Right ventricle myocardium inferior (tissue), 1 donor: ENCODE measurements at regions not wholly inside any gene's neighbourhood (a gene's known extent, or its start where the extent isn't known, plus 50 kb on each side); places are given as distances from the start of the nearest gene placed in this dataset.
"Not testable (repeated sequence)": the region's sequence is repeated elsewhere in the genome, so short reads cannot be mapped to it uniquely, and the experiment has no call there.

Experiments used
- ATAC-seq: fragments of 200-7000 bp; cut with Tn5 transposase; one replicate; pipeline ENCODE4 v1.9.1; 2020; ENCODE audit warnings: mild to moderate bottlenecking, moderate library complexity
- DNase-seq: peaks from one replicate; pipeline ENCODE4 v3.0.0; 2021; ENCODE audit errors: missing footprints
- intact Hi-C: fragments of 100-400 bp; cut with DNase I; formaldehyde crosslinking; loops from one replicate; pipeline ENCODE4 v1.11.0; 2022
- donor health status: DM: no; HTN: yes; CAD: no; lungs with severe emphysema.

DNA sequence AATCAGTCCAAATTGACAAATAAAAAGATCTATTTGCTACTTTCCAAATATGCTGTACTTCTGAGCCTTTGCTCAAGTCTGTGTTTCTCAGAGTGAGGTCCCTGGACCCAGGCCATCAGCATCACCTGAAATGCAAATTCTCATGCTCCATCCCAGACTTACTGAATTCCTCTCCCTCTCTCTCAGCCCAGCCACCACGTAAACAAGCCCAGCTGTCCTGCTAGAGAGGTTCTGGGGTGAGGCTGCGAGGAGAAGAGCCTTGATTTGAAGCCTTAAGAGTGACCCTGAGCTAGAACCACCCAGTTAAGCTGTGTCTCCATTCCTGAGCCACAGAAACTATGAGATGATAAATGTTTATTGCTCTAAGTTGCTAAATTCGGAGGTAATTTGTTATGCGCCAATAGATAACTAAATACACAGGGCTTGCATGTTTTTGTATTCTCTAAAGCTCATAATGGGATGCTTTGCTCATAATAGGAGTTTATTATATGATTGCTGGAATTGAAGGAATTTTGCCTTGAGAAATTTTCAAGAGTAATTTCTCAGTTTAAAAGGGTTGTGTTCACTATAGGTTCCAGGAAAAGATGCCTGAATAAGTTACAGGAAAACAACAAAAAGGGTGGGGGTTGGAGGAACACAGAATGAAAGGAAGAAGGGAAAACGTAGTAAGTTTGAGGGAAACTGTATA is 98.9 kb upstream of the SPATA31D4 start:
- ATAC-seq (no peak), DNase-seq (no peak)
- intact Hi-C loops: loop anchor here (10.0 kb wide), 1 partner anchor 145 kb away; the partner anchor contains the start of gene TLE1

- DNase-seq: not testable (repeated sequence)
- intact Hi-C loops: loop anchor here (10.0 kb wide), 1 partner anchor 56 kb away; no protein-coding TSS in a partner anchor
Observed at GRCh38 chr9:81830431-81830830, 97.8 kb upstream of the SPATA31D4 start.

DNA sequence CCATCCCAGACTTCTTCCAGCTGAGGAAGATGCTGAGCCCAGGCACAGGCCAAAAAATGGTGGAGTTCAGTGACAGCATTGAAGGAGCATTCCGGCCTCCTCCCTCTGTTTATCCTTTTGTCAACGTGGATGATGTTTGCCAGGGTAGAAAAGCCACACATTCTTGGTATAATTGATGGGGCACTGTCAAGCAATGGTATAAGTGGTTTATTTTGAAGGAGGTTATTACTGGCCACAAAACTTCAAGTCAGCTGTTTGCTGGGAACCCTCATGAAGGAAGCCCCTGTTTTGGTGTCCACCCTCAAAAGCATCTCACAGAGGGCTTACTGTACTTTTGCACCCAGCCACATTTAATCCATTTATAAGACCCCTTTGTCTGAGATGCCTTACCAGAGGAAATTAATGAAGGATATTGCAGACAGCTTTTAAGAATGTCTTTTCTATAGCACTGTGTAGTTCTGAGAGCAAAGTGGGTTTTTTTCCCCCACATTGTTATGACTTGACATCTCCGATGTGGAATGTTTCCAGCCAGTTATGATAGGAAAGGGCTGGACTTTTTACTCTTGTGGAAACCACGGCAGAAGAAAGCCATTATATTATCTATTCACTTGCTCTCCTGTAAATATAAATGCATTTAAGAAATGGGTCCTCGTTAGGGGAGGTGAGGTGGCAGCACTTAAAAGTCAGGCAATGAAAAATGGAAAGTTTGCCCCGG is 95.5 kb upstream of the SPATA31D4 start:
- ATAC-seq (no peak), DNase-seq (no peak)
- intact Hi-C loops: loop anchor here (10.0 kb wide), 1 partner anchor 58 kb away; no protein-coding TSS in a partner anchor

More at GRCh38 chr9:81830431-81830830, 97.8 kb upstream of the SPATA31D4 start:
- not testable (repeated sequence) for ATAC-seq

GRCh38 chr9:81833563-81834345 is 94.5 kb upstream of the SPATA31D4 start:
- intact Hi-C loops: loop anchor here (10.0 kb wide), 1 partner anchor 59 kb away; no protein-coding TSS in a partner anchor
- DNase-seq (no peak), ATAC-seq (no peak)

DNA sequence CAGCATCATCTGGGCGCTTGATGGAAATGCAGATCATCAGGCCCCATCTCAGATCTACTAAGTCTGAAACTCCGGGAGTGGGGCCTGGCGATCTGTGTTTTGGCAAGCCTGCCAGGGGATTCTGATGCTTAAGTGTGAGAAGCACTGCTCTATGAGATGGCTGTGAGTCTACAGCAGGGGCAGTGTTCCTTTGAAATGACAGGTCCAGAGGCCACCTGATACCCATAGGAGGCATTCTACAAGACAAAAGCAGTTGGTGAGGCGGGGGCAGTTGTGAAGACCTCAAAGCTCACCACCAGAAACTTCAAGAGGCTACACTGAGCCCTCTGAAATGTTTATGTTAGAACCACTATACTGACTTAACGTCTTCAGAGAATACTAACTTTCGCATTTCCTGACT is 86.9 kb upstream of the SPATA31D4 start:
- DNase-seq (no peak), ATAC-seq (no peak)
- intact Hi-C loops: loop anchor here (10.0 kb wide), 1 partner anchor 317 kb away; no protein-coding TSS in a partner anchor

- no peak for DNase-seq
- intact Hi-C loops: loop anchor here (10.0 kb wide), 1 partner anchor 319 kb away; no protein-coding TSS in a partner anchor
- ATAC-seq: no peak
Observed at GRCh38 chr9:81844131-81844567, 84.1 kb upstream of the SPATA31D4 start.

- intact Hi-C loops: loop anchor here (10.0 kb wide), 1 partner anchor 323 kb away; no protein-coding TSS in a partner anchor
- no peak for DNase-seq
- no peak for ATAC-seq
Observed at GRCh38 chr9:81847181-81847915, 80.9 kb upstream of the SPATA31D4 start.

- DNase-seq (no peak), ATAC-seq (no peak)
- intact Hi-C loops: loop anchor here (10.0 kb wide), 1 partner anchor 324 kb away; no protein-coding TSS in a partner anchor
Observed at GRCh38 chr9:81848472-81848871, 79.8 kb upstream of the SPATA31D4 start.

DNA sequence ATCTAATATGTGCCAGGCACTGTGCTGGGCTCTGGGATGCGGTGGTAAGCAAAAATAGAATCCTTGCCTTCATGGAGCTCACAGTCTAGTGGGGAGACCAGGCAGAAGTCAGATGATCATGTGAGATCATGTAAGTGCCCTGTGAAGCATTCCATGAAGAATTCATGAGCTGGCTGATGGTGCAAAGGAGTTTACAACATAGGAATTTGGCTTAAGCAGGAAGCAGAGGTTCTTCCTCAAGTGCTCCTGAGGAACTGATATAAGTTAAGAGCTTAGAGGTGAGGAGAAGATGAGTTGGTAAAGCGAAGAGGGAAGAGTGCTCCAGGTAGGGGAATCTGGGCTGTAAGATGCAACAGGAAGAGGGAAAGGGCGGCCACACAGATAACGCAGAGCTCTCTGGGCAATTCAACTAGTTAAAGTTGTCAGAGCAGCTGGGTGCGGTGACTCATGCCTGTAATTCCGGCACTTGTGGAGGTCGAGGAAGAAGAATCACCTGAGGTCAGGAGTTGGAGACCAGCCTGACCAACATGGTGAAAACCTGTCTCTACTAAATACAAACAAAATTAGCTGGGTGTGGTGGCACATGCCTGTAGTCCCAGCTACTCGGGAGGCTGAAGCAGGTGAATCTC is 78.5 kb upstream of the SPATA31D4 start:
- DNase-seq: no peak
- intact Hi-C loops: loop anchor here (10.0 kb wide), 1 partner anchor 325 kb away; no protein-coding TSS in a partner anchor
- ATAC-seq: no peak

- no peak for DNase-seq
- intact Hi-C loops: no loop called here
- ATAC-seq: no peak
Observed at GRCh38 chr9:81850724-81851123, 77.5 kb upstream of the SPATA31D4 start.

GRCh38 chr9:81851340-81851739 is 76.9 kb upstream of the SPATA31D4 start:
- intact Hi-C loops: no loop called here
- DNase-seq (no peak), ATAC-seq (peak; percentile 93)

GRCh38 chr9:81852820-81853219 is 75.4 kb upstream of the SPATA31D4 start:
- ATAC-seq (no peak), DNase-seq (no peak)
- intact Hi-C loops: no loop called here

DNA sequence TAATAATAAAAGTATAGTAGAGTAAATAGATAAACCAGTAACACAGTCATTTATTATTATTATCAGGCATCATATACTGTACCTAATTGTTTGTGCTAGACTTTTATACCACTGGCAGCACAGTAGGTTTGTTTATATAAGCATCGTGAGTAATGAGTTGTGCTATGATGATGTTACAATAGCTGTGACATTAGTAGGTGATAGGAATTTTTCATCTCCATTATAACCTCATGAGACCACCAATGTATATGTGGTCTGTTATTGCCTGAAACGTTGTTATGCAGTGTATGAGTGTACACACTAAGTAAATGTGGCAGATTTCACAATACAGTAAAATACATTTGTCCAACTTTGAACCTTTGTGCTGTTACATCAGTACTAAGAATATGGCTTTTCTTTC is 72.7 kb upstream of the SPATA31D4 start:
- intact Hi-C loops: no loop called here
- DNase-seq (no peak), ATAC-seq (no peak)

- no peak for ATAC-seq
Observed at GRCh38 chr9:81858657-81859430, 69.4 kb upstream of the SPATA31D4 start.

DNA sequence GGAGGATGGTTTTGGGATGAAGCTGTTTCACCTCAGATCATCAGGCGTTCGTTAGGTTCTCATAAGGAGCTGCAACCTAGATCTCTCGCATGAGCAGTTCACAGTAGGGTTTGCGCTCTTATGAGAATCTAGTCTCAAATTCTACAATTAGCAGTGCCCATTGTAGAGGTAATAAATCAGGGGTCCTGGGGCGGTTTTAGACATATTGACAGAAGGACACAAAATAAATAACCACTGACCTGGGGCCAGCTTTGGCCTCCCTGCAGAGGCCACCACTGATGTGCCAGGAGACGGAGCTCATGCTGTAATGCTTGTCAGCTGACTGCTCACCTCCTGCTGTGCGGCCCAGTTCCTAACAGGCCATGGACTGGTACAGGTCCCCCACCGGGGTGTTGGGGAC is 67.6 kb upstream of the SPATA31D4 start:
- no peak for DNase-seq
- ATAC-seq: no peak
- intact Hi-C loops: no loop called here

More at GRCh38 chr9:81858657-81859430, 69.4 kb upstream of the SPATA31D4 start:
- DNase-seq: no peak
- intact Hi-C loops: no loop called here

- intact Hi-C loops: no loop called here
- no peak for DNase-seq
- no peak for ATAC-seq
Observed at GRCh38 chr9:81861644-81862043, 66.6 kb upstream of the SPATA31D4 start.

- no peak for DNase-seq
Observed at GRCh38 chr9:81868145-81868544, 60.1 kb upstream of the SPATA31D4 start.

More at GRCh38 chr9:81868145-81868544, 60.1 kb upstream of the SPATA31D4 start:
- intact Hi-C loops: no loop called here
- no peak for ATAC-seq
